HG03175 (cell line): ENCODE measurements at regions not wholly inside any gene's neighbourhood (a gene's known extent, or its start where the extent isn't known, plus 50 kb on each side); places are given as distances from the start of the nearest gene placed in this dataset.
"Not testable (repeated sequence)": the region's sequence is repeated elsewhere in the genome, so short reads cannot be mapped to it uniquely, and the experiment has no call there.

Experiments used
- ATAC-seq: cut with Tn5 transposase; IDR thresholded peaks from one replicate; pipeline ENCODE4 v1.9.1; 2021; ENCODE audit warnings: mild to moderate bottlenecking, moderate library complexity; ENCODE audit not compliant: unreplicated experiment

DNA sequence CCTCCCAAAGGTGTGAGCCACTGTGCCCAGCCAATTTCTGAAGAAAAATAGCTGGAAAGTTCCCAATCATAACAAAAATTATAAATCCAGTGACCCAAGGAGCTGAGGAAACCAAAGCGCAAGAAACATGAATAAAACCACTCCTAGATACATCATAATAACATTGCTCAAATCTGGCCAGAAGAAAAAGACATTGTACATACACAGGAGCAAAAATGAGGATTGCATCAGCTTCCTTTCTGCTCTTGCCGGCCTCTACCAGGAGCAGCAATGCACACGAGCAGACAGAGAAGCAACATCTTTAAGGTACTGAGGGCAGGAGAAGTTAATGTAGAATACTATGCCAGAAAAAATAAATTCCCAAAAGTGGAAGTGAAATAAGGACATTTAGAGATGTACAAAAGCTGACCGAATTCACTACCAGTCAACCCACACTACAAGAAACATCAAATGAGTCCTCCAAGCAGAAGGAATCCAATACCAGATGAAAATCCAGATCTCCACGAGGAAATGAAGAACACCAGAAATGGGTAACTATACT lies 127.0 kb upstream of the NBPF11 start:
- ATAC-seq = not testable (repeated sequence)

GRCh38 chr1:148277865-148278279 lies 125.8 kb upstream of the NBPF11 start:
- ATAC-seq = not testable (repeated sequence)

- not testable (repeated sequence) for ATAC-seq
These were observed 115.0 kb upstream of the NBPF11 start for GRCh38 chr1:148267066-148267465.

- no peak for ATAC-seq
These were observed 112.5 kb upstream of the NBPF11 start for GRCh38 chr1:148264374-148265276.

- peak; percentile 32 for ATAC-seq
These were observed 111.8 kb upstream of the NBPF11 start for GRCh38 chr1:148263906-148264255.

- ATAC-seq = peak; percentile 81
These were observed 111.2 kb upstream of the NBPF11 start for GRCh38 chr1:148263128-148263905.

- ATAC-seq = not testable (repeated sequence)
These were observed 109.6 kb upstream of the NBPF11 start for GRCh38 chr1:148261684-148262083.

GRCh38 chr1:148257886-148258285 lies 105.8 kb upstream of the NBPF11 start:
- not testable (repeated sequence) for ATAC-seq

DNA sequence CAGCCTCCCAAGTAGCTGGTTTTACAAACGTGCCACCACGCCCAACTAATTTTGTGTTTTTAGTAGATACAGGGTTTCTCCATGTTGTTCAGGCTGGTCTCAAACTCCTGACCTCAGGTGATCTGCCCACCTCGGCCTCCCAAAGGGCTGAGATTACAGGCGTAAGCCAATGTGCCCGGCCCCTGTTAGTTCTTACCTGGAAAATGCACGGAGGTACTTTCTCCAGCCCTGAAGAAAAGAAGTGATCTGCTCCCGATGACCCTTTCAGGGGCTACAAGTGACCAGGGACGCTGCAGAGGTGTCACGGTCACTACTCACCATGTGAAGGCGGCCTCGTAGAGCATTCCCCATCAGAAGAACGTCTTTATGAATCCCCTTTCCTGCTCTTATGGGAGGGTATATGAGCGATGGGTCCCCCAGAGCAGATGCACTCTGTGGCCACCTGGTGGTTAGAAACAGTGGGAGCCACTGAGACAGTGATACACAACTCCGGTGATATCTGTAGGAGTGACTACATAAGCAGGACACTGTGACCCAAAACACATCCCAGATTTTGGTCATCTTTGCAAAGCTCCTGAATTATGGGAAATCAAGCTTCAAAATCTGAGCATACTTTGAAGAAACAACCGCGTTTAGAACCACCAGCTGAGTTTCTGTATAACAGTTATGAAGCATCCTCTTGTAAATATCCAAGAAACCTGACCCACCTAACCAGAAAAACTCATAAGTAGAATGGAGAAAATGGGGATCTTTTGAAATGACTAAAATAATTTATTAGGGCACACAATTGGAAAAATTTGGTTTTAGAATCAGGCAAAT lies 102.7 kb upstream of the NBPF11 start:
- not testable (repeated sequence) for ATAC-seq

DNA sequence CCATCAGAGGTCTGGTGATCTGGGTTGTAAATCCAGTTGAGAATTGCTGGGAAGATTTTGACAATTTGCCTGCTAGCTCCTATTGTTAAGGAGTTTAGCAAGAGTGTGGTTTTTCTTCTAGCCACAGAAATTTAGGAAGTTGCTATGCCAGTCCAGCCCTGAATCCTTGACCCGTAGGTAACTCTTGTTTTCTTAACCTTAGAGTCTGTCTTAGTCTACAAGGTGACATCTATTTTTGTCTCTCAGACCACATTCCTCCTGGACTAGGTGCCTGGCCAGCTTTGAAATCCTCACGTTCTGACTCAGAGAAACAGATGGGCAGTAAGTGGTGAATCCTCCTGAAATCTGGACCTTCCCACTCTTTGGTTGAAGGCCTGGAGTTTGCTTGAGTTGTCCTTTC lies 101.7 kb upstream of the NBPF11 start:
- not testable (repeated sequence) for ATAC-seq

GRCh38 chr1:148248798-148249197 lies 96.7 kb upstream of the NBPF11 start:
- not testable (repeated sequence) for ATAC-seq

DNA sequence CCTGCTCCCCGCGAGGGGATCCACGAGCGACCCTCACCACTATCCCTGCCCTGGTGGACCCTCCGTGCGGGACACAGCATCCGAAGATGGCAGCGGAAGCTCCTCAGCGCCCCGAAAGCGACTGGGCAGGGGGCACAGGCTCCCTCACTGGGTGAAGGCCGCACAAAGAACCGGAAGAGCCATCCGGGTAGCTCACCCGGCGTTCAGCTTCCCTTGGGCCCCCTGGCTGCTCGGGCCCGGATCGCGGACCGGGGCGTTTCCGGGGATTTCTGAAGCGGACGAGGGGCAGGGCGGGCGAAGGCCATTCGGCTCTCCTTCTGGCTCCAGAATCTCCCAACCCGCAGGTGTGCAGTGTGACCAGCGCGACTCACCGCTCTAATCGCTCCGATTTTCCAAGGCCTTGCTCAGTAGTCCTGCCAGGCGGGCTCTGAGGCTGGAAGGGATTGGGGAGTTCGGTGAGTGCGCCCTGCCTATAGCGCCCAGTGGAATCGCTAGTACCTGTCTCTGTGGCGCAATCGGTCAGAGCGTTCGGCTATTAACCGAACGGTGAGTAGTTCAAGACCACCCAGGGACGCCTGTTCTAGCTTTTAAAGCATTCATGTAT lies 94.3 kb upstream of the NBPF11 start:
- not testable (repeated sequence) for ATAC-seq

DNA sequence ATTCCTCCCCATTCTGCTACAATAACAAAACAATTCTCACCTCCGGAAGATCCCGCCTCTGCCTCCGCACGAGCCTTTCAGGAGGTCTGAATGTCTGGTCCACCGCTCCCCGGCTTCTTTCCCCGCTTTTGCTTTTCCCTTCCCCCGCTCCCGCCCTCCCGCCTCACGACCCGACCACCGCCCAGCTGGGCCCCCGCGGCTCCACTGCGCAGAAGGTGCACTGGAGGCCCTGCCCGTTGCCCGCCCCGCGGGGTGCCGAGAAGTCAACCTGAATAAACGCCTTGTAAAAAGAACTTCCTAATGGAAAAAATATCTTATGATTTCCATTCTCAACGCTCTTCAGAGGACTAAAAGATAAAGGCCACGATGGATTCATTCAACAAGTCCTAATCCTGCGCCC lies 93.8 kb upstream of the NBPF11 start:
- ATAC-seq = not testable (repeated sequence)

GRCh38 chr1:148245443-148245842 lies 93.4 kb upstream of the NBPF11 start:
- not testable (repeated sequence) for ATAC-seq

GRCh38 chr1:148233250-148233649 lies 81.2 kb upstream of the NBPF11 start:
- not testable (repeated sequence) for ATAC-seq

DNA sequence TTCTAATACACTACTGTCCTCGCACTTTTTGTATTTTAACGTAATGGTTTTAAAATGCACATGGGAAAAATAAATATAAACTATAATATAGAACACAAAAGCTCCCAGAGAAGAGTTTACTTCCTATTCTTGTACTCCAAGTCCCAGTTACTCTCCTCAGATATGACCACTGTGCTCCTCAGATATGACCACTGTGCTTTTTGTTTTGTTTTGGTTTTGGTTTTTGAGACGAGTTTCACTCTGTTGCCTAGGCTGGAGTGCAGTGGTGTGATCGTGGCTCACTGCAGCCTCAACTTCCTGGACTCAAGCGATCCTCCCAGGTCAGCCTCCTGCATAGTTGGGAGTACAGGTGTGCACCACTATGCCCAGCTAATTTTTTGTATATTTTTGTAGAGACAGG lies 76.8 kb upstream of the NBPF11 start:
- not testable (repeated sequence) for ATAC-seq

- ATAC-seq = not testable (repeated sequence)
These were observed 70.5 kb upstream of the NBPF11 start for GRCh38 chr1:148222399-148223159.

DNA sequence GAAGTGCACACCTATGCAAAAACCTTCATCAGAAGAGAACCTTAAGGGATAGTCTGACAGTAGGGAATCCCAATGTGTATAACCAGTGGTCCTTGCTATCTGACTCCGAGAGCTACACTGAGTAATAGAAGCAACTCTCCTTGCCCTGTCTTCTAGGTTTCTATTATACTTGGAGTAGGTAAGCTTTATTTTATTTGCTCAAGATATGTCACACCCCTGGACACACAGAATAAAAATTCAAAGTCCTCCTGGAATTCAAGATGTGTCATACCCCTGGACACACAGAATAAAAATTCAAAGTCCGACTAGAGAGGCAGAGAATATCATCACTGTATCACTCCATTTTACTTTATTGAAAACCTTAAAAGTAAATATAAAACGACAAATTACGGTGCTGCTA lies 69.5 kb upstream of the NBPF11 start:
- not testable (repeated sequence) for ATAC-seq

- ATAC-seq = not testable (repeated sequence)
These were observed 67.1 kb upstream of the NBPF11 start for GRCh38 chr1:148219229-148219628.
